Prostate gland (tissue), 2 donors: ENCODE measurements at regions not wholly inside any gene's neighbourhood (a gene's known extent, or its start where the extent isn't known, plus 50 kb on each side); places are given as distances from the start of the nearest gene placed in this dataset.

Source experiments
- CTCF ChIP-seq, 4 experiments: fragments of 200-600 bp in 2 of 4; fragments of 450-650 bp in 2 of 4; sonication (generic) in 2 of 4; IDR thresholded peaks; 1 replicate in 3 of 4; 2 replicates in 1 of 4; pipeline ENCODE4 v1.5.1; 2016 to 2019; ENCODE audit warnings: antibody characterized with exemption in 4 of 4, mild to moderate bottlenecking in 2 of 4, moderate library complexity in 2 of 4
- POLR2A ChIP-seq: fragments of 450-650 bp; IDR thresholded peaks from one replicate; pipeline ENCODE4 v1.6.1; 2016; ENCODE audit warnings: antibody characterized with exemption, mild to moderate bottlenecking

GRCh38 chr11:24390762-24391161 is 106.1 kb upstream of the LUZP2 start:
- TF ChIP-seq POLR2A, result no peak
- TF ChIP-seq CTCF (IDR thresholded peaks at IDR 0.05), result no peak
